ENCODE measurements at regions not wholly inside any gene's neighbourhood (a gene's known extent, or its start where the extent isn't known, plus 50 kb on each side); places are given as distances from the start of the nearest gene placed in this dataset.

GRCh38 chr2:187971893-187972292 lies 319.8 kb upstream of the GULP1 start:
- no peak for TF ChIP-seq POLR2A (IDR thresholded peaks at IDR 0.05)
- TF ChIP-seq CTCF (IDR thresholded peaks at IDR 0.05) = no peak

Measured in adrenal gland (tissue), 5 donors.